Epithelial cell of esophagus (primary cell): ENCODE measurements at regions not wholly inside any gene's neighbourhood (a gene's known extent, or its start where the extent isn't known, plus 50 kb on each side); places are given as distances from the start of the nearest gene placed in this dataset.

Source experiments
- DNase-seq: peaks from one replicate; pipeline ENCODE4 v3.0.0; 2010; ENCODE audit warnings: low read depth
- H3K4me3 ChIP-seq: 2 replicates; pipeline ENCODE4 v1.5.1; 2011; ENCODE audit warnings: mild to moderate bottlenecking, low read length, control low read depth
- TF ChIP-seq, protein P1 (sequence below): IDR thresholded peaks from 2 replicates; pipeline ENCODE4 v1.5.1; 2011; ENCODE audit warnings: low read depth, mild to moderate bottlenecking, low read length, control low read depth, inconsistent platforms; ENCODE audit not compliant: insufficient read depth; ENCODE audit errors: missing control alignments

DNA sequence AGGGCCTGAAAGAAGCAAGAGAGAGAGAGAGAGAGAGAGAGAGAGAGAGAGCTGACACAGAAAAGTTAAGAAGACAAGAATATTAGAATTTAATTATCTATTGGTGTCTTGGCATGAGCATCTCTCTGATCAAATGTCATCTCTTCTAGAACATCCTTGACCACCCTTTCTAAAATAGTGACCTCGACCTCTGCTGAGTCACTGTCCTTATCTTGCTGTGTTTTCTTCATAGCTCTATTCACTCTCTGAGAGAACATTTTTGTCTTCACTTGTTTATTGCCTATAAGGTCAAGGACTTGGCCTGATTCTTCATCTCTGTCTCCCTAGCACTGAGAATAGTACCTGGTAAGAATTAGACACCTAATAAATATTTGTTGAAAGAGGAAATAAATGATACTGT, 383.8 kb upstream of the RPS23 start:
- H3K4me3 ChIP-seq, result no peak overlapping the region
- TF ChIP-seq, protein P1, sequence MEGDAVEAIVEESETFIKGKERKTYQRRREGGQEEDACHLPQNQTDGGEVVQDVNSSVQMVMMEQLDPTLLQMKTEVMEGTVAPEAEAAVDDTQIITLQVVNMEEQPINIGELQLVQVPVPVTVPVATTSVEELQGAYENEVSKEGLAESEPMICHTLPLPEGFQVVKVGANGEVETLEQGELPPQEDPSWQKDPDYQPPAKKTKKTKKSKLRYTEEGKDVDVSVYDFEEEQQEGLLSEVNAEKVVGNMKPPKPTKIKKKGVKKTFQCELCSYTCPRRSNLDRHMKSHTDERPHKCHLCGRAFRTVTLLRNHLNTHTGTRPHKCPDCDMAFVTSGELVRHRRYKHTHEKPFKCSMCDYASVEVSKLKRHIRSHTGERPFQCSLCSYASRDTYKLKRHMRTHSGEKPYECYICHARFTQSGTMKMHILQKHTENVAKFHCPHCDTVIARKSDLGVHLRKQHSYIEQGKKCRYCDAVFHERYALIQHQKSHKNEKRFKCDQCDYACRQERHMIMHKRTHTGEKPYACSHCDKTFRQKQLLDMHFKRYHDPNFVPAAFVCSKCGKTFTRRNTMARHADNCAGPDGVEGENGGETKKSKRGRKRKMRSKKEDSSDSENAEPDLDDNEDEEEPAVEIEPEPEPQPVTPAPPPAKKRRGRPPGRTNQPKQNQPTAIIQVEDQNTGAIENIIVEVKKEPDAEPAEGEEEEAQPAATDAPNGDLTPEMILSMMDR, result no peak
- no peak for DNase-seq

DNA sequence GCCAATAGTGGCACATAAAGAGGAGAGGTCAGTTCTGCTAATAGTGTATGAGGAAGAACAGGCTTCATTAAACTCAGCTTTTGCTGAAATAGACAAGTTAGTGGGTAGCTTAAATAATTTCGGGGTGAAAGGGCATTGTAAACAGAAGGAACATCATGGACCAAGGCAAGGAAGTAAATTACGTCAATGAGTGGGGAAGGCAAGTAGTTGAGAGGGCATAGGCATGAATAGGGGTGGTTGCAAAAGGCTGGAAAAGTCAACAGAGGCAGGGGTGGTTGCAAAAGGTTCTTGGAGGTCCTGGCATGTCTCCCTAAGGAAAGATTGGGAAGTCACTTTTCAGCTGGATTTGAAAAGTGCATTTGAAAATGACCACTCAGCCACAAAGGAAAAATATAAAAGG, 383.3 kb upstream of the RPS23 start:
- TF ChIP-seq, protein P1, result no peak
- DNase-seq, result no peak

DNA sequence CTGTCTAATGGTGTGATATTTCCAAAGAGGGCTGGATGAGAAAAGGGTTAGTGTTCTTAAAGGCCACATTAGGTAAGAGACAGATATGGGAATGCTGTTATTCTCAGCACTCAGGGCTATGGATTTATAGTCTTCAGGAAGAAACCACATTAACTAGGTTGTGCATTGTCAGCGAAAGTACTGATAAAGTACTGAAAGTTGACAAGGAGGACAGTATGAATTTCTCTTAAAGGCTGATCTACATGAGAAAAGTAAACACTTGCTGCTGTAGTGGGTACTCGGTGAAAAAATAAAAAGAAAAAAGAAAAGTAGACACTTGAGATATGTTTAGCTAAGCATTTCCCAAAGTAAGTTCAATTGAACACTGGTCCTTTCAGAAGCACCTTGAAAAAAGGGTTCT, 381.0 kb upstream of the RPS23 start:
- TF ChIP-seq, protein P1, result no peak
- no peak for DNase-seq
- H3K4me3 ChIP-seq, result no peak overlapping the region

More for the DNA sequence above, 383.3 kb upstream of the RPS23 start:
- H3K4me3 ChIP-seq, result no peak overlapping the region

DNA sequence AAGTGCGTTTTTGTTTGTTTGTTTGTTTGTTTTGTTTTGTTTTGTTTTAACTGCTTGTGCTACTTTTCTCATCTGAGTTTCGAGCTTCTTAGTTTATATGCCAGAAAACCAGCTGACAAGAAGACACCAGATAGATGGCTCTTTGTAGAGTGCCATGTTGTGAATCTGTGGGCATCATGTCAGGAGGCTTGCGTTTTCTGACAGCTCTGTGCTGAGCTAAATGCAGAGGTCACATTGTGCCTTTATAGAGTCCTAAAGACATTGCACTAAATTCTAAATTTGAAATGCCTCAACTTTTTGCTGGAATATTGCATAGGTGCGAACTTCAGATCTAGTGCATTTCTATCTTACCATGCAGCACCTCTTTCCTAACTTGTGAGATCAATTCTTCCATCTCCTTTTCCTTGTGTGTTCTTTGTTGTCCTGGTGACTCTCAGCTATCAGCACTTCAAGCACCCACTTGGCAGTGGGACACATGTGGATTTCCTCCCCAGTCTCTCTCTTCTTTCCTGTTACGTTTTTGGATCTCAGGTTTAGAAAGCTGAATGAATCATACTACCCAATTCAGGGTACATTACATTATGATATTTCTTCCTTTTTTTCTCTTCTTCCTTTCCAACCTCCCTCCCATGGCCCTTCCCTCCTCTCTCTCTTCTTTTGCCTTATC, 379.0 kb upstream of the RPS23 start:
- no peak overlapping the region for H3K4me3 ChIP-seq
- TF ChIP-seq, protein P1, result no peak
- DNase-seq, result no peak

DNA sequence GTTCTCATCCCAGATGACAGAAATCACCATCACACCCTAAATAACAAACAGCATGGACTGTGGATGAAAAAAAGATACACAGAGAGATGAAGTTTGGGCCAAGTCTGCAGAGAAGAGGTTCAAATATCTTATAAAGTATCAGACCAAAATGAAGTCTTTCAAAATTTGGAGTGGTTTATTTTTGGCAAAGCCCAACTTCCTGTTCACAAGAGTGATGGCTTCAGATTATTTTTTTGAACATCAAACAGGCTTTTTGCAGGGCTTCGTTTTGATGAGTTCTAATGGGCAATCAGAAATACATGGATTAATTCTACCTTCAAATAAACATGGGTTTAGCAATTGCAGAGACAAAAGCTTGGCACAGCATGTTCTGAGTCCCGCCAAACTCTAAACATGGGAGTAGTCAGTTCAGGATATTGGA, 378.2 kb upstream of the RPS23 start:
- no peak for DNase-seq
- TF ChIP-seq, protein P1, result no peak
- H3K4me3 ChIP-seq, result no peak overlapping the region

DNA sequence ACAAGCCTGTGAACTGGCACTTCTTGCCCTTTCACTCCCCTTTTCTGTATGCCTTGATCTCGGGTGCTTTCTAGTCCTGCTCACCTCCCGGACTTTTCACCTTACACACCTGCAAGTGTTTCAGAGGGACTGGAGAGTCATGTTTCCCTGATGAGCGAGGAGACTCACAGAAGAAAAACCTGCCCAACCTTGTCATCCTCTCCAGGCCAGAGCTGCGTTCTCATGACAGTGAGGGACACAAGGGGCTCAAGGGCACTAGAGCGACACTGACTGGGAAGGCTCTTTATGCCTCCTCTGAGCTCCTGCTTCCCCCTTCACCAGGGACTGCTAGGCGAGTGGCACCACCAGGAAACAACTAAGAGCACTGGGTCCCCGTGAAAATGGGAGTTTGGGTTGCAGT, 376.9 kb upstream of the RPS23 start:
- TF ChIP-seq, protein P1, result no peak
- DNase-seq, result no peak
- H3K4me3 ChIP-seq, result no peak overlapping the region

DNA sequence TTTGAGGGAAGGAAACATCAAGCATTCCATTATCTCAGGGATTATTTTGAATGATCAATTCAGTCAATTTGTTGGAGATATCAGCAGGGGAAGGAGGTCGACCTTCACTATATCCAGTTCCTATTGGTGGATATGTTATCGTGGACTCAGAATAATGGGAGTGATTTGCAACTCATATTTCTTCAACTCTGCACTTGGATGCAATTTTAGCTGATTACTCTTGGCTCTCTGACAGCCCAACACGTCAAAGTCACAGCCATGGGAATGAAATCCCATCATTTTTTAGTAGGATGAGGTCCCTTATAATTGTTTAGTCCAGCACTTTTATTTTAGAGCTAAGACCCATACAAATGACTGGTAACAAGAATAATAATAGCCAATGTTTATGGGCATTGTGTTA, 371.8 kb upstream of the RPS23 start:
- TF ChIP-seq, protein P1, result no peak
- H3K4me3 ChIP-seq, result no peak overlapping the region
- no peak for DNase-seq
